ENCODE measurements at regions not wholly inside any gene's neighbourhood (a gene's known extent, or its start where the extent isn't known, plus 50 kb on each side); places are given as distances from the start of the nearest gene placed in this dataset.
A peak's percentile ranks its signal among the peaks of the same experiment; 100 is the strongest.

DNA sequence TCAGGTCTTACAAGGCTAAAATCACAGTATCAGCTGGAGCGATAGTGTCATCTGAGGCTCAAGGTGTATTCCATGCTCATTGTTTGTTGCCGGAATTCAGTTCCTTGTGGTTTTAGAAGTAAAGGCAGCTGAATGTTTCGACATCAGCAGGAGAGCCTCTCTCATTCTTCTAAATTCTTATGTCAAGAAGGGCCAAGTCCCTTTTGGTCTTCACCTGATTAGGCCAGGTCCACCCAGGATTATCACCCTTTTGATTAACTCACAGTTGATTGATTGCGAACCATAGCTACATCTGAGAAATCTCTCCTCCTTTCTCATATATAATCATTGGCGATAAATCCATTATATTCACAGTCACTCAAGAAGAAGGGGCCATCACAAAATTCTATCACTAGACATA, 806.7 kb upstream of the PRMT6 start:
- TF ChIP-seq FOXP2 (optimal IDR thresholded peaks at IDR 0.05; ENCODE audit: borderline replicate concordance, extremely low read depth, extremely low read length, insufficient read depth) (no peak), TAF1 (IDR thresholded peaks at IDR 0.05; ENCODE audit: borderline replicate concordance, insufficient read depth, low read length) (no peak), POLR2AphosphoS5 (IDR thresholded peaks at IDR 0.05; ENCODE audit: low read depth, low read length) (no peak), SIN3A (IDR thresholded peaks at IDR 0.05; ENCODE audit: borderline replicate concordance, insufficient read depth, low read length) (no peak)
- TF ChIP-seq, protein P1, sequence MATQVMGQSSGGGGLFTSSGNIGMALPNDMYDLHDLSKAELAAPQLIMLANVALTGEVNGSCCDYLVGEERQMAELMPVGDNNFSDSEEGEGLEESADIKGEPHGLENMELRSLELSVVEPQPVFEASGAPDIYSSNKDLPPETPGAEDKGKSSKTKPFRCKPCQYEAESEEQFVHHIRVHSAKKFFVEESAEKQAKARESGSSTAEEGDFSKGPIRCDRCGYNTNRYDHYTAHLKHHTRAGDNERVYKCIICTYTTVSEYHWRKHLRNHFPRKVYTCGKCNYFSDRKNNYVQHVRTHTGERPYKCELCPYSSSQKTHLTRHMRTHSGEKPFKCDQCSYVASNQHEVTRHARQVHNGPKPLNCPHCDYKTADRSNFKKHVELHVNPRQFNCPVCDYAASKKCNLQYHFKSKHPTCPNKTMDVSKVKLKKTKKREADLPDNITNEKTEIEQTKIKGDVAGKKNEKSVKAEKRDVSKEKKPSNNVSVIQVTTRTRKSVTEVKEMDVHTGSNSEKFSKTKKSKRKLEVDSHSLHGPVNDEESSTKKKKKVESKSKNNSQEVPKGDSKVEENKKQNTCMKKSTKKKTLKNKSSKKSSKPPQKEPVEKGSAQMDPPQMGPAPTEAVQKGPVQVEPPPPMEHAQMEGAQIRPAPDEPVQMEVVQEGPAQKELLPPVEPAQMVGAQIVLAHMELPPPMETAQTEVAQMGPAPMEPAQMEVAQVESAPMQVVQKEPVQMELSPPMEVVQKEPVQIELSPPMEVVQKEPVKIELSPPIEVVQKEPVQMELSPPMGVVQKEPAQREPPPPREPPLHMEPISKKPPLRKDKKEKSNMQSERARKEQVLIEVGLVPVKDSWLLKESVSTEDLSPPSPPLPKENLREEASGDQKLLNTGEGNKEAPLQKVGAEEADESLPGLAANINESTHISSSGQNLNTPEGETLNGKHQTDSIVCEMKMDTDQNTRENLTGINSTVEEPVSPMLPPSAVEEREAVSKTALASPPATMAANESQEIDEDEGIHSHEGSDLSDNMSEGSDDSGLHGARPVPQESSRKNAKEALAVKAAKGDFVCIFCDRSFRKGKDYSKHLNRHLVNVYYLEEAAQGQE (IDR thresholded peaks at IDR 0.05; ENCODE audit: insufficient read depth in 1 of 2, low read depth in 2 of 2, low read length in 2 of 2): no peak

DNA sequence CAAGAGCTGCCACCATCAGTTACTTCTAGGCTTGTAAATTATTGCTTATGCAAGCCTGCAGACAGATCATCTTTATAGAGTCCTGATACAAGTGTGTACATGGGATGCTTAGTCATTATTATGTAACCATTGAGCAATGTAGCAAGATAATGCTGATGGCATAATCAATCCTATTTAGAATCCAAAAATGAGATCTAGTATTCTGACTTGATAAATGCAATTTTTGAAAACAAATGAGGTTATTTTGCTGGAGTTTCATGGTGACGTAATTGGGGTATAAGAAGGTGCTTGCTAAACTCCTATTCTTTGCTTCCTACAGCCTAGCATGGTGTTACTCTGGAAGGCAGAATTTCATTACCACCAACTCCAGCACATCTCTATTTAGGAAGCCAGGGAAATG, 801.7 kb upstream of the PRMT6 start:
- TF ChIP-seq POLR2AphosphoS5 (IDR thresholded peaks at IDR 0.05; ENCODE audit: low read depth, low read length) (no peak), TAF1 (IDR thresholded peaks at IDR 0.05; ENCODE audit: borderline replicate concordance, insufficient read depth, low read length) (no peak), SIN3A (IDR thresholded peaks at IDR 0.05; ENCODE audit: borderline replicate concordance, insufficient read depth, low read length) (no peak), FOXP2 (optimal IDR thresholded peaks at IDR 0.05; ENCODE audit: borderline replicate concordance, extremely low read depth, extremely low read length, insufficient read depth) (no peak)
- TF ChIP-seq, protein P1 (IDR thresholded peaks at IDR 0.05; ENCODE audit: insufficient read depth in 1 of 2, low read depth in 2 of 2, low read length in 2 of 2): no peak

DNA sequence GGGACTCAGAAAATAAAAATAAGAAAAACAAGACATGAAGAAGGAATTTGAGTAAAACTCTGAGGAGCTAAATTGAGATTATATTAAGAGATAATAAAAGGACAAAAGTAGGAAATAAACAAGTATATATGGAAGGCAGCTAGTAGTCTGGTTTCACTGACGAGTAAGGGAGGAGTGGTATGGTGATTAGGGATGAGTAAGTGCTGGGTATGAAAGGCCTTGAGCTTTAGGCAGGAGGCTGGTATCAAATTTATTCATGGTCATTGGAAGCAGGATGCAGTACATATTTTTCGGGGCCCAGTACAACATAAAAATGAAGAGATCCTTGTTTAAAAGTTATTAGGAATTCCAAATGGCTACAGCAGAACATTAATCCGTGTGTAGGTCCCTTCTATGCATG, 789.7 kb upstream of the PRMT6 start:
- TF ChIP-seq SIN3A (IDR thresholded peaks at IDR 0.05; ENCODE audit: borderline replicate concordance, insufficient read depth, low read length): no peak
- TF ChIP-seq POLR2AphosphoS5 (IDR thresholded peaks at IDR 0.05; ENCODE audit: low read depth, low read length): no peak

DNA sequence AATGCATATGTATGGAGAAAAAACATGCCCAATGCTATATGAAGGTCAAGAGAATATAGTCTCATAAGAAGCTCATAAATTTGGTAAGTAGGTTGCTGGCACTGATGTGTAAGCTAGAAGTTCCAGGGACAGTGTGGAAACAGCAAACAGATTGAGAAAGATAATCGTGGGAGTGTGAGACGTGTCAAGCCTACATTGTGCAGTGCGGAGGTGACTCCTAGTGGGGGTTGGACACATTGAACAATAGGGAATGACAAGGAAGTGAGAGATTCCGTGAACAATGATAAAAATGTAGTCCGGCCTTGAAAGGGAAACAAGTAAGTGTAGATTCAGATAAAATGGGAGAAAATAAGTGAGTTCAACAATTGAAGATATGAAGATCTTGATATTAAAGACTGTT, 788.4 kb upstream of the PRMT6 start:
- peak; percentile 40 for TF ChIP-seq FOXP2 (optimal IDR thresholded peaks at IDR 0.05; ENCODE audit: borderline replicate concordance, extremely low read depth, extremely low read length, insufficient read depth)
- TF ChIP-seq POLR2AphosphoS5 (IDR thresholded peaks at IDR 0.05; ENCODE audit: low read depth, low read length): no peak

DNA sequence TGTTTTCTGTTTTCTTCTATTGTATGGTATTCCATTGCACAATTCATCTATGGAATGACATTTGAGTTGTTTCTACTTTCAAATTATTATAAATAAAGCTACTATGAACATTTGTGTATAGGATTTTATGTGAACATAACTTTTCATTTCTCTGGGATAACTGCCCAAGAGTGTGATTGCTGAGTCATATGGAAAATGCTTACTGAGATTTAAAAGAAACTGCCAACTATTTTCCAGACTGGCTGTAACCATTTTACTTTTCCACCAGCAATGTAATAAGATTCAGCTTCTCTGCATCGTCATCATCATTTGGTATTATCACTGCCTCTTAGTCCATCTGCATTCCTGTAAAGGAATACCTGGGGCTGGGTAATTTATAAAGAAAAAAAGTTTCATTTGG, 779.6 kb upstream of the PRMT6 start:
- TF ChIP-seq TAF1 (IDR thresholded peaks at IDR 0.05; ENCODE audit: borderline replicate concordance, insufficient read depth, low read length): no peak
- TF ChIP-seq FOXP2 (optimal IDR thresholded peaks at IDR 0.05; ENCODE audit: borderline replicate concordance, extremely low read depth, extremely low read length, insufficient read depth): no peak
- no peak for TF ChIP-seq SIN3A (IDR thresholded peaks at IDR 0.05; ENCODE audit: borderline replicate concordance, insufficient read depth, low read length)
- TF ChIP-seq POLR2AphosphoS5 (IDR thresholded peaks at IDR 0.05; ENCODE audit: low read depth, low read length): no peak
- TF ChIP-seq, protein P1 (IDR thresholded peaks at IDR 0.05; ENCODE audit: insufficient read depth in 1 of 2, low read depth in 2 of 2, low read length in 2 of 2): no peak

DNA sequence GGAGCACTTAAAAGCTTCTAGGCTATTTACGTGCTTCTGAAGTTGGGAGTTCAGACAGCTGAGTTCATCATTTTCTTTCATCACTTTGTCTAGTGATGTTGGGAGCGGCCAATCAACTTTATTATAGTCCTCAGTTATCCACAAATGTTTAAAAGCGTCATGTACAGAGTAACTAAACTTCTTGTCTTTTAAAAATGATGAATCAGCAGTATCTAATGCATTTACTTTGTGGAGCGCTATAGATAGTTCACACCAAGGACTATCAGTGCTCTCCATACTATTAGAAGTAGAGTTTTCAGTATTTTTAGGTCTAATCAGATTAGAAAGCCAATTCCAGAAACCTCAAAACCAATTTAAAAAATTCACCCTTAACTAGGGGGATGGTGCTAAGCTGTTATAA, 778.7 kb upstream of the PRMT6 start:
- no peak for TF ChIP-seq SIN3A (IDR thresholded peaks at IDR 0.05; ENCODE audit: borderline replicate concordance, insufficient read depth, low read length)
- TF ChIP-seq TAF1 (IDR thresholded peaks at IDR 0.05; ENCODE audit: borderline replicate concordance, insufficient read depth, low read length): no peak
- TF ChIP-seq, protein P1 (IDR thresholded peaks at IDR 0.05; ENCODE audit: insufficient read depth in 1 of 2, low read depth in 2 of 2, low read length in 2 of 2): no peak
- TF ChIP-seq FOXP2 (optimal IDR thresholded peaks at IDR 0.05; ENCODE audit: borderline replicate concordance, extremely low read depth, extremely low read length, insufficient read depth): no peak
- no peak for TF ChIP-seq POLR2AphosphoS5 (IDR thresholded peaks at IDR 0.05; ENCODE audit: low read depth, low read length)
